HEK293 (cell line): ENCODE measurements at regions not wholly inside any gene's neighbourhood (a gene's known extent, or its start where the extent isn't known, plus 50 kb on each side); places are given as distances from the start of the nearest gene placed in this dataset.

Experiments
- CTCF ChIA-PET: fragments of 350-600 bp; formaldehyde crosslinking; extraction: SDS; loops from one replicate; lab custom pipeline; 2021; ENCODE audit warnings: antibody characterized with exemption; lab: Yijun Ruan, JAX
- POLR2A ChIA-PET: fragments of 300-600 bp; formaldehyde crosslinking; extraction: SDS; loops from one replicate; lab custom pipeline; 2020; ENCODE audit warnings: antibody characterized with exemption, inconsistent platforms; lab: Yijun Ruan, JAX
- H3K27ac ChIP-seq: fragments of 200-500 bp; sonication (Bioruptor generic); 2 replicates; pipeline ENCODE4 v1.5.1; 2014; ENCODE audit warnings: low read depth, low read length, control low read depth, inconsistent platforms; ENCODE audit errors: extremely low read depth
- H3K36me3 ChIP-seq, 2 experiments: fragments of 200-500 bp in 1 of 2; sonication (Bioruptor generic) in 1 of 2; 1 replicate in 1 of 2; 2 replicates in 1 of 2; pipeline ENCODE4 v1.5.1; 2014 to 2017; ENCODE audit warnings: inconsistent platforms in 2 of 2, low read length in 2 of 2; ENCODE audit not compliant: control insufficient read depth in 2 of 2, insufficient read depth in 1 of 2
- H3K4me1 ChIP-seq: fragments of 200-500 bp; sonication (Bioruptor generic); 2 replicates; pipeline ENCODE4 v1.5.1; 2014; ENCODE audit warnings: mild to moderate bottlenecking, low read length, inconsistent platforms; ENCODE audit not compliant: control insufficient read depth, insufficient read depth
- H3K4me3 ChIP-seq: 2 replicates; pipeline ENCODE4 v1.5.1; 2011; ENCODE audit warnings: low read depth, mild to moderate bottlenecking, control low read depth, low read length, moderate library complexity
- H3K9me3 ChIP-seq: fragments of 200-500 bp; sonication (Bioruptor generic); 2 replicates; pipeline ENCODE4 v1.5.1; 2014; ENCODE audit warnings: low read depth, low read length, inconsistent platforms; ENCODE audit not compliant: control insufficient read depth, insufficient read depth
- KLF17 ChIP-seq: fragments of 450-650 bp; formaldehyde crosslinking; IDR thresholded peaks from 2 replicates; pipeline ENCODE4 v1.5.1; 2016; ENCODE audit warnings: missing biosample characterization, missing genetic modification characterization
- ZBTB1 ChIP-seq: fragments of 450-650 bp; formaldehyde crosslinking; IDR thresholded peaks from 2 replicates; pipeline ENCODE4 v1.5.1; 2016; ENCODE audit warnings: missing biosample characterization, missing genetic modification characterization
- ZNF133 ChIP-seq: fragments of 450-650 bp; formaldehyde crosslinking; IDR thresholded peaks from 2 replicates; pipeline ENCODE4 v1.5.1; 2016; ENCODE audit warnings: missing biosample characterization, missing genetic modification characterization
- ZNF146 ChIP-seq: fragments of 450-650 bp; formaldehyde crosslinking; IDR thresholded peaks from 2 replicates; pipeline ENCODE4 v1.5.1; 2016; ENCODE audit warnings: missing biosample characterization, missing genetic modification characterization
- ZNF18 ChIP-seq: fragments of 450-650 bp; formaldehyde crosslinking; IDR thresholded peaks from 2 replicates; pipeline ENCODE4 v1.5.1; 2016; ENCODE audit warnings: missing biosample characterization, missing genetic modification characterization
- ZNF24 ChIP-seq: fragments of 450-650 bp; formaldehyde crosslinking; IDR thresholded peaks from 2 replicates; pipeline ENCODE4 v1.5.1; 2016; ENCODE audit warnings: missing biosample characterization, missing genetic modification characterization
- ZNF341 ChIP-seq: fragments of 450-650 bp; formaldehyde crosslinking; IDR thresholded peaks from 2 replicates; pipeline ENCODE4; 2016; ENCODE audit warnings: low read depth, missing biosample characterization, missing genetic modification characterization
- ZNF48 ChIP-seq: fragments of 450-650 bp; formaldehyde crosslinking; IDR thresholded peaks from 2 replicates; pipeline ENCODE4 v1.5.1; 2016; ENCODE audit warnings: missing biosample characterization, missing genetic modification characterization
- ZNF521 ChIP-seq: fragments of 450-650 bp; formaldehyde crosslinking; IDR thresholded peaks from 2 replicates; pipeline ENCODE4 v1.5.1; 2017; ENCODE audit warnings: missing biosample characterization, mild to moderate bottlenecking, missing genetic modification characterization
- ZNF530 ChIP-seq: fragments of 450-650 bp; formaldehyde crosslinking; IDR thresholded peaks from 2 replicates; pipeline ENCODE4 v1.5.1; 2016; ENCODE audit warnings: low read depth, missing biosample characterization, missing genetic modification characterization
- ZNF585B ChIP-seq: fragments of 450-650 bp; formaldehyde crosslinking; IDR thresholded peaks from 2 replicates; pipeline ENCODE4 v1.5.1; 2016; ENCODE audit warnings: missing biosample characterization, missing genetic modification characterization
- ZNF623 ChIP-seq: fragments of 450-650 bp; formaldehyde crosslinking; IDR thresholded peaks from 2 replicates; pipeline ENCODE4 v1.5.1; 2016; ENCODE audit warnings: missing biosample characterization, missing genetic modification characterization
- ZNF624 ChIP-seq: fragments of 450-650 bp; formaldehyde crosslinking; IDR thresholded peaks from 2 replicates; pipeline ENCODE4 v1.5.1; 2017; ENCODE audit warnings: missing biosample characterization, missing genetic modification characterization
- ZNF701 ChIP-seq: fragments of 450-650 bp; formaldehyde crosslinking; IDR thresholded peaks from 2 replicates; pipeline ENCODE4 v1.5.1; 2016; ENCODE audit warnings: missing biosample characterization, missing genetic modification characterization
- ZSCAN4 ChIP-seq: fragments of 450-650 bp; formaldehyde crosslinking; IDR thresholded peaks from 2 replicates; pipeline ENCODE4 v1.5.1; 2017; ENCODE audit warnings: missing biosample characterization, missing genetic modification characterization
- TF ChIP-seq, protein P1 (sequence below): fragments of 450-650 bp; formaldehyde crosslinking; conservative IDR thresholded peaks from 2 replicates; pipeline ENCODE4 v1.5.1; 2016; ENCODE audit warnings: low read depth, missing biosample characterization, missing genetic modification characterization
- TF ChIP-seq, protein P2 (sequence below): fragments of 450-650 bp; formaldehyde crosslinking; IDR thresholded peaks from 2 replicates; pipeline ENCODE4 v1.5.1; 2017; ENCODE audit warnings: missing biosample characterization, missing genetic modification characterization
- TF ChIP-seq, protein P3 (sequence below): fragments of 450-650 bp; formaldehyde crosslinking; IDR thresholded peaks from 2 replicates; pipeline ENCODE4 v1.5.1; 2017; ENCODE audit warnings: missing biosample characterization, missing genetic modification characterization

DNA sequence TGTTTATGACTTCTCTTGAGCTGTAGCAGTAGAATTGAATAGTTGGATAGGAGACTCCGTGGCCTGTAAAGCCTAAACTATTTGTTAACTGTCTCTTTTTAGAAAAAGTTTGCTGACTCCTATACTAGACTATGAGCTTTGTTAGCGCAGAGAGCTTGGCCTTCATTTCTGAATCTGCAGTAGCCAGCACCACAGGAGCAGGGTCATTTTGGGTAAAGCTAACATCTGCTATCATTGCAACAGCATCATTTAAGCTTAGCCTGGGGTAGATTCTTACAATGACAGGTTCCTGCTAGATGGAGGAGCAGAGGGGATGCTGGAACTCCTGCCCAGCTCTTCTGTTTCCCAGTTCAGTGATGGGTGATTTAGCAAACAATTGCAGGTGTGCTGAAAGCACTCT is 133.7 kb upstream of the ASTN2 start (continued):
- TF ChIP-seq ZNF24 (tag by site-specific recombination) (no peak), ZNF623 (no peak)

GRCh38 chr9:117547904-117548303 is 133.0 kb upstream of the ASTN2 start:
- ChIA-PET CTCF (interaction anchor here (3.1 kb wide), 1 partner anchor 9 kb away, joined by 16 read pairs; no protein-coding TSS in a partner anchor), POLR2A (no interaction called here)
- Histone ChIP-seq H3K4me3 (no peak overlapping the region), H3K36me3 (no peaks in the 10 kb centered on the region), H3K4me1 (no peaks in the 10 kb centered on the region), H3K27ac (no peak overlapping the region), H3K9me3 (no peaks in the 10 kb centered on the region)
- no peak for TF ChIP-seq ZNF48 (tag by site-specific recombination)

- Histone ChIP-seq H3K27ac (no peak overlapping the region), H3K4me1 (no peaks in the 10 kb centered on the region), H3K9me3 (no peaks in the 10 kb centered on the region), H3K36me3 (no peaks in the 10 kb centered on the region), H3K4me3 (no peak overlapping the region)
- ChIA-PET POLR2A (no interaction called here), CTCF (interaction anchor here (3.1 kb wide), 1 partner anchor 10 kb away, joined by 16 read pairs; no protein-coding TSS in a partner anchor)
- TF ChIP-seq ZNF701 (tag by site-specific recombination) (no peak), ZNF624 (tag by site-specific recombination) (no peak), ZNF18 (no peak), ZNF521 (no peak), ZSCAN4 (tag by site-specific recombination) (no peak), ZBTB1 (tag by site-specific recombination) (no peak), ZNF585B (no peak), ZNF530 (no peak), ZNF133 (no peak), ZNF341 (tag by site-specific recombination) (no peak), ZNF146 (no peak), KLF17 (no peak)
- TF ChIP-seq, protein P1, sequence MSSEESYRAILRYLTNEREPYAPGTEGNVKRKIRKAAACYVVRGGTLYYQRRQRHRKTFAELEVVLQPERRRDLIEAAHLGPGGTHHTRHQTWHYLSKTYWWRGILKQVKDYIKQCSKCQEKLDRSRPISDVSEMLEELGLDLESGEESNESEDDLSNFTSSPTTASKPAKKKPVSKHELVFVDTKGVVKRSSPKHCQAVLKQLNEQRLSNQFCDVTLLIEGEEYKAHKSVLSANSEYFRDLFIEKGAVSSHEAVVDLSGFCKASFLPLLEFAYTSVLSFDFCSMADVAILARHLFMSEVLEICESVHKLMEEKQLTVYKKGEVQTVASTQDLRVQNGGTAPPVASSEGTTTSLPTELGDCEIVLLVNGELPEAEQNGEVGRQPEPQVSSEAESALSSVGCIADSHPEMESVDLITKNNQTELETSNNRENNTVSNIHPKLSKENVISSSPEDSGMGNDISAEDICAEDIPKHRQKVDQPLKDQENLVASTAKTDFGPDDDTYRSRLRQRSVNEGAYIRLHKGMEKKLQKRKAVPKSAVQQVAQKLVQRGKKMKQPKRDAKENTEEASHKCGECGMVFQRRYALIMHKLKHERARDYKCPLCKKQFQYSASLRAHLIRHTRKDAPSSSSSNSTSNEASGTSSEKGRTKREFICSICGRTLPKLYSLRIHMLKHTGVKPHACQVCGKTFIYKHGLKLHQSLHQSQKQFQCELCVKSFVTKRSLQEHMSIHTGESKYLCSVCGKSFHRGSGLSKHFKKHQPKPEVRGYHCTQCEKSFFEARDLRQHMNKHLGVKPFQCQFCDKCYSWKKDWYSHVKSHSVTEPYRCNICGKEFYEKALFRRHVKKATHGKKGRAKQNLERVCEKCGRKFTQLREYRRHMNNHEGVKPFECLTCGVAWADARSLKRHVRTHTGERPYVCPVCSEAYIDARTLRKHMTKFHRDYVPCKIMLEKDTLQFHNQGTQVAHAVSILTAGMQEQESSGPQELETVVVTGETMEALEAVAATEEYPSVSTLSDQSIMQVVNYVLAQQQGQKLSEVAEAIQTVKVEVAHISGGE: no peak
- TF ChIP-seq, protein P2, sequence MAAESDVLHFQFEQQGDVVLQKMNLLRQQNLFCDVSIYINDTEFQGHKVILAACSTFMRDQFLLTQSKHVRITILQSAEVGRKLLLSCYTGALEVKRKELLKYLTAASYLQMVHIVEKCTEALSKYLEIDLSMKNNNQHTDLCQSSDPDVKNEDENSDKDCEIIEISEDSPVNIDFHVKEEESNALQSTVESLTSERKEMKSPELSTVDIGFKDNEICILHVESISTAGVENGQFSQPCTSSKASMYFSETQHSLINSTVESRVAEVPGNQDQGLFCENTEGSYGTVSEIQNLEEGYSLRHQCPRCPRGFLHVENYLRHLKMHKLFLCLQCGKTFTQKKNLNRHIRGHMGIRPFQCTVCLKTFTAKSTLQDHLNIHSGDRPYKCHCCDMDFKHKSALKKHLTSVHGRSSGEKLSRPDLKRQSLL (tag by site-specific recombination): no peak
- TF ChIP-seq, protein P3, sequence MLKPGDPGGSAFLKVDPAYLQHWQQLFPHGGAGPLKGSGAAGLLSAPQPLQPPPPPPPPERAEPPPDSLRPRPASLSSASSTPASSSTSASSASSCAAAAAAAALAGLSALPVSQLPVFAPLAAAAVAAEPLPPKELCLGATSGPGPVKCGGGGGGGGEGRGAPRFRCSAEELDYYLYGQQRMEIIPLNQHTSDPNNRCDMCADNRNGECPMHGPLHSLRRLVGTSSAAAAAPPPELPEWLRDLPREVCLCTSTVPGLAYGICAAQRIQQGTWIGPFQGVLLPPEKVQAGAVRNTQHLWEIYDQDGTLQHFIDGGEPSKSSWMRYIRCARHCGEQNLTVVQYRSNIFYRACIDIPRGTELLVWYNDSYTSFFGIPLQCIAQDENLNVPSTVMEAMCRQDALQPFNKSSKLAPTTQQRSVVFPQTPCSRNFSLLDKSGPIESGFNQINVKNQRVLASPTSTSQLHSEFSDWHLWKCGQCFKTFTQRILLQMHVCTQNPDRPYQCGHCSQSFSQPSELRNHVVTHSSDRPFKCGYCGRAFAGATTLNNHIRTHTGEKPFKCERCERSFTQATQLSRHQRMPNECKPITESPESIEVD (tag by site-specific recombination): no peak
These were observed 132.2 kb upstream of the ASTN2 start for GRCh38 chr9:117546894-117547678.
